GM06990 (cell line): ENCODE measurements at regions not wholly inside any gene's neighbourhood (a gene's known extent, or its start where the extent isn't known, plus 50 kb on each side); places are given as distances from the start of the nearest gene placed in this dataset.
A peak's percentile ranks its signal among the peaks of the same experiment; 100 is the strongest.
"Not testable (repeated sequence)": the region's sequence is repeated elsewhere in the genome, so short reads cannot be mapped to it uniquely, and the experiment has no call there.

ENCODE experiments used
- DNase-seq: peaks from one replicate; pipeline ENCODE4 v3.0.0-alpha.2; 2011; ENCODE audit not compliant: insufficient read length; ENCODE audit errors: extremely low read depth
- H3K27me3 ChIP-seq: replicated peaks from 2 replicates; pipeline ENCODE4 v1.6.0; 2011; ENCODE audit warnings: low read length; ENCODE audit not compliant: control insufficient read depth, insufficient read depth
- H3K36me3 ChIP-seq: 2 replicates; pipeline ENCODE4 v1.5.1; 2011; ENCODE audit warnings: low read length; ENCODE audit not compliant: control insufficient read depth, insufficient read depth
- H3K4me3 ChIP-seq: replicated peaks from 2 replicates; pipeline ENCODE4 v1.5.1; 2011; ENCODE audit warnings: low read depth, mild to moderate bottlenecking, control low read depth, low read length
- CTCF ChIP-seq: IDR thresholded peaks from 2 replicates; pipeline ENCODE4 v1.5.1; 2011; ENCODE audit warnings: low read length, control low read depth, mild to moderate bottlenecking, inconsistent platforms; ENCODE audit not compliant: insufficient read depth, poor library complexity, severe bottlenecking

- no peaks in the 10 kb centered on the region for H3K36me3 ChIP-seq
- no peak for TF ChIP-seq CTCF
- H3K27me3 ChIP-seq, result no peaks in the 10 kb centered on the region
- peak; percentile 53 for DNase-seq
- no peak overlapping the region for H3K4me3 ChIP-seq
These were observed 61.9 kb upstream of the ATP12A start for GRCh38 chr13:24618011-24618955.

- DNase-seq, result no peak
- Histone ChIP-seq H3K36me3 (no peaks in the 10 kb centered on the region), H3K27me3 (no peaks in the 10 kb centered on the region), H3K4me3 (no peak overlapping the region)
- no peak for TF ChIP-seq CTCF
These were observed 60.9 kb upstream of the ATP12A start for GRCh38 chr13:24619282-24619681.

GRCh38 chr13:24622481-24623148 lies 57.6 kb upstream of the ATP12A start:
- DNase-seq, result not testable (repeated sequence)

GRCh38 chr13:24623149-24623665 lies 57.0 kb upstream of the ATP12A start:
- H3K27me3 ChIP-seq, result no peaks in the 10 kb centered on the region
- TF ChIP-seq CTCF, result no peak
- H3K36me3 ChIP-seq, result no peaks in the 10 kb centered on the region
- no peak overlapping the region for H3K4me3 ChIP-seq
- no peak for DNase-seq

More at GRCh38 chr13:24622481-24623148, 57.6 kb upstream of the ATP12A start:
- H3K4me3 ChIP-seq, H3K27me3 ChIP-seq, H3K36me3 ChIP-seq: not testable (repeated sequence)

- Histone ChIP-seq H3K36me3 (no peaks in the 10 kb centered on the region), H3K4me3 (no peak overlapping the region), H3K27me3 (no peaks in the 10 kb centered on the region)
- no peak for TF ChIP-seq CTCF
- no peak for DNase-seq
These were observed 55.8 kb upstream of the ATP12A start for GRCh38 chr13:24624363-24624762.

- no peaks in the 10 kb centered on the region for H3K36me3 ChIP-seq
- H3K4me3 ChIP-seq, result no peak overlapping the region
- no peak for DNase-seq
- no peaks in the 10 kb centered on the region for H3K27me3 ChIP-seq
- no peak for TF ChIP-seq CTCF
These were observed 55.4 kb upstream of the ATP12A start for GRCh38 chr13:24624801-24625231.
